ENCODE measurements at regions not wholly inside any gene's neighbourhood (a gene's known extent, or its start where the extent isn't known, plus 50 kb on each side); places are given as distances from the start of the nearest gene placed in this dataset.

GRCh38 chr9:34797367-34797766, 87.4 kb upstream of the CCL21 start:
- no peak for TF ChIP-seq CTCF (conservative IDR thresholded peaks at IDR 0.05)
- H3K27ac ChIP-seq = no peak overlapping the region

DNA sequence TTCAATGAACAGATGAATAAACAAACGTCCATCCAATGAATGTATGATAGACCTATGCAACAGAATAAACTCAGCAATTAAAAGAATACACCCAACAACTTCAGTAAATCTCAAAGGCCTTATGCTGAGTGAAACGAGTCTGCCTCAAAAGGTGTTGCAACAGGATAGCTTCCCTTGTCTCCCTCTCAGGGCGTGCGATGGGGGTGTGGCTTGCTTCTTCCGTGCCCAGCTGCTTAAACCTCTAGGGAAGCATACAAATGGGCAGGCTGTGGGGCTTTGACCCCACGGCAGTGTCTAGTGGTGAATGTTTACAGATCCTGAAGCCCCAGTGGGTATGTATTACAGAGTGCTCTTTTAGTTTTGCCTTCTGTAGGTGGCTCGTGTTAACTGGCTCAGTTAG, 87.0 kb upstream of the CCL21 start:
- H3K27ac ChIP-seq = no peak overlapping the region
- TF ChIP-seq CTCF (conservative IDR thresholded peaks at IDR 0.05) = no peak

DNA sequence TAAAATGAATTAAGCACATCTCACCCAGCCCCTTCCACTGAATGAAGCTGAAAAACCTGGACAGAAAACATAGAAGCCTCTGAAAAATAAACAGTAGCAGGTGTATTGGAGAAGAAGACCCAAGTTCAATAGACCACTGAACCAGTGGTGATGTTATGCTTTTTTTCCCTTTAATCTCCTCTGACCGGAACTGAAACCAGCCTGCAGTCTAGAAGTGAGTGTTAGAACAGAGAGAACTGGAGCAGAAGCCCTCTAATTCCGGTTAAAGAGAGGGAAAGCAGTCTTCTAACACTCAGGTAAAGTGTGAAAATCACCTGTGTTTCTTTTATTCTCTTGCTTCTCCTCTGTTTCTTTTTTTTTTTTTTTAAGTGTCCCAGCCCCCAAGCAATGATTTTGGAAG, 83.5 kb upstream of the CCL21 start:
- H3K27ac ChIP-seq = no peak overlapping the region
- TF ChIP-seq CTCF (conservative IDR thresholded peaks at IDR 0.05) = no peak

DNA sequence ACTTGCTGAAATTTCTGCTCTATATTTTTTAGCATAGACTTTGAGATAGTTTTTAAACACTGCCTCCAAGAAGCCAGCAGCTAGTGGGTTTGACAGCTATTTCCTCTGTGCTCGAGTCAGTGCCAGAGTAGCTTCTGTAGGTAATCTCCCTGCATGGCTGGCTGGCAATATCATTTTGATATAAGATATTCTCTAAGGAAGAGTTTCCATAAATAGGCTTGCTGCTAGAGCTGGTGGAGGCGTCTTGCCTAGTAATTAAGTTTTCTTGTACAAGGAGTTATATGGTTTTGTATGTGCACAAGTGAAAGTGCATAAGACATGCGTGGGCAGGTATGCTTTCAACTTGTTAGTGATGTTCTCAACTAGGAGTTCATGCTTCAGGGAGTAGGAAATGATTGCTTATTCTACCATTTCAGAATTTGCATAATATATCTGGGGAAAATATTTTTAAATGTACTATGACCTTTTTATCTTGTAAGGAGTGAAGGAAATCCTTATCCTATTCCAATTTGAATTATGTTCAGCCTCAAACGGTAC, 74.1 kb upstream of the CCL21 start:
- H3K27ac ChIP-seq = no peak overlapping the region
- no peak for TF ChIP-seq CTCF (conservative IDR thresholded peaks at IDR 0.05)

DNA sequence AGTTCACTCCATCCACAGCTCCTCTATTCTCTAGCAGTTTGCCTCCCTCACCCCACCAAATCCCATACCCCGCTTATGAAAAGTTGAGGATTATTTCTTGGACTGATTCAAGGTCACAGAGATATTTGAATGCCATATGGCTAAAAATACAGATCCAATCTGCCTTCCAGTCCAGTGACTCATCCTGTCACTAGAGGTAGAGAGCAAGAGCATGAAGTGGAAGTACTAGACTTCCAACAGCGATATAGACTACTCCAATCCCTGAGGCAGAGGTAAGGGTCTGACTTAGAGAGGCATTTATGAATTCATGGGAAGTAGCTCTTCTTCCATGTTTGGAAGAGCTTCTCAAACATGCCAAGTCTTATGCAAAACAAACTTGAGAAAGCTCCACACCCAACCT, 72.4 kb upstream of the CCL21 start:
- H3K27ac ChIP-seq = no peak overlapping the region
- TF ChIP-seq CTCF (conservative IDR thresholded peaks at IDR 0.05) = no peak

GRCh38 chr9:34777666-34778065, 67.7 kb upstream of the CCL21 start:
- H3K27ac ChIP-seq = no peak overlapping the region
- TF ChIP-seq CTCF (conservative IDR thresholded peaks at IDR 0.05) = no peak

- no peak for TF ChIP-seq CTCF (conservative IDR thresholded peaks at IDR 0.05)
- H3K27ac ChIP-seq = peak overlapping the region; percentile 19; the same call in 1 of the 2 replicates
These were observed 64.0 kb upstream of the CCL21 start for GRCh38 chr9:34773955-34774354.
